ENCODE measurements at regions not wholly inside any gene's neighbourhood (a gene's known extent, or its start where the extent isn't known, plus 50 kb on each side); places are given as distances from the start of the nearest gene placed in this dataset.
"Not testable (repeated sequence)": the region's sequence is repeated elsewhere in the genome, so short reads cannot be mapped to it uniquely, and the experiment has no call there.

GRCh38 chr4:104649631-104650030 lies 154.9 kb upstream of the CXXC4 start:
- no peak overlapping the region for H3K4me3 ChIP-seq (ENCODE audit: low read depth, low read length, poor library complexity, severe bottlenecking)
- H3K36me3 ChIP-seq (ENCODE audit: insufficient read depth, low read length, poor library complexity, severe bottlenecking), result no peaks in the 10 kb centered on the region
- H3K27ac ChIP-seq (ENCODE audit: low read depth, low read length, poor library complexity, severe bottlenecking), result no peak overlapping the region
- no peaks in the 10 kb centered on the region for H3K4me1 ChIP-seq (ENCODE audit: insufficient read depth, low read length, poor library complexity, severe bottlenecking)
- peak; percentile 16 for DNase-seq (ENCODE audit: low spot score)
- CTCF ChIA-PET, result no interaction called here
- POLR2A ChIA-PET (ENCODE audit: low non-redundant PET), result no interaction called here
- H3K9me3 ChIP-seq (ENCODE audit: low read depth, low read length, poor library complexity, severe bottlenecking), result no peaks in the 10 kb centered on the region
- no TSS peak for BruUV-seq (replicated peaks)
- TF ChIP-seq EZH2 (IDR thresholded peaks at IDR 0.05; ENCODE audit: borderline replicate concordance, low read depth, low read length, poor library complexity, severe bottlenecking) (no peak), CTCF (conservative IDR thresholded peaks at IDR 0.05; ENCODE audit: low read depth, low read length) (no peak)
- H3K27me3 ChIP-seq (replicated peaks; ENCODE audit: insufficient read depth, low read depth, low read length, poor library complexity), result no peaks in the 10 kb centered on the region
- intact Hi-C loops (cut with micrococcal nuclease; ENCODE audit: unreplicated experiment), result no loop called here

GRCh38 chr4:104662269-104662668 lies 167.6 kb upstream of the CXXC4 start:
- H3K4me1 ChIP-seq (ENCODE audit: insufficient read depth, low read length, poor library complexity, severe bottlenecking); H3K27me3 ChIP-seq (replicated peaks; ENCODE audit: insufficient read depth, low read depth, low read length, poor library complexity); H3K9me3 ChIP-seq (ENCODE audit: low read depth, low read length, poor library complexity, severe bottlenecking); H3K36me3 ChIP-seq (ENCODE audit: insufficient read depth, low read length, poor library complexity, severe bottlenecking); intact Hi-C loops (cut with micrococcal nuclease; ENCODE audit: unreplicated experiment); H3K4me3 ChIP-seq (ENCODE audit: low read depth, low read length, poor library complexity, severe bottlenecking); H3K27ac ChIP-seq (ENCODE audit: low read depth, low read length, poor library complexity, severe bottlenecking); DNase-seq (ENCODE audit: low spot score); POLR2A ChIA-PET (ENCODE audit: low non-redundant PET); CTCF ChIA-PET; BruUV-seq (replicated peaks): not testable (repeated sequence)

- BruUV-seq (replicated peaks), result no TSS peak
- H3K4me1 ChIP-seq (ENCODE audit: insufficient read depth, low read length, poor library complexity, severe bottlenecking), result no peaks in the 10 kb centered on the region
- TF ChIP-seq EZH2 (IDR thresholded peaks at IDR 0.05; ENCODE audit: borderline replicate concordance, low read depth, low read length, poor library complexity, severe bottlenecking) (no peak), CTCF (conservative IDR thresholded peaks at IDR 0.05; ENCODE audit: low read depth, low read length) (no peak)
- H3K4me3 ChIP-seq (ENCODE audit: low read depth, low read length, poor library complexity, severe bottlenecking), result no peak overlapping the region
- no peaks in the 10 kb centered on the region for H3K9me3 ChIP-seq (ENCODE audit: low read depth, low read length, poor library complexity, severe bottlenecking)
- ChIA-PET CTCF (no interaction called here), POLR2A (ENCODE audit: low non-redundant PET) (no interaction called here)
- no peaks in the 10 kb centered on the region for H3K27me3 ChIP-seq (replicated peaks; ENCODE audit: insufficient read depth, low read depth, low read length, poor library complexity)
- peak; percentile 66 for DNase-seq (ENCODE audit: low spot score)
- H3K36me3 ChIP-seq (ENCODE audit: insufficient read depth, low read length, poor library complexity, severe bottlenecking), result no peaks in the 10 kb centered on the region
- intact Hi-C loops (cut with micrococcal nuclease; ENCODE audit: unreplicated experiment), result no loop called here
- H3K27ac ChIP-seq (ENCODE audit: low read depth, low read length, poor library complexity, severe bottlenecking), result no peak overlapping the region
Observed at GRCh38 chr4:104677116-104677515, 182.4 kb upstream of the CXXC4 start.

- no peak for DNase-seq (ENCODE audit: low spot score)
- no peaks in the 10 kb centered on the region for H3K36me3 ChIP-seq (ENCODE audit: insufficient read depth, low read length, poor library complexity, severe bottlenecking)
- H3K27me3 ChIP-seq (replicated peaks; ENCODE audit: insufficient read depth, low read depth, low read length, poor library complexity), result no peaks in the 10 kb centered on the region
- POLR2A ChIA-PET (ENCODE audit: low non-redundant PET), result no interaction called here
- intact Hi-C loops (cut with micrococcal nuclease; ENCODE audit: unreplicated experiment), result no loop called here
- no TSS peak for BruUV-seq (replicated peaks)
- CTCF ChIA-PET, result no interaction called here
- no peaks in the 10 kb centered on the region for H3K4me1 ChIP-seq (ENCODE audit: insufficient read depth, low read length, poor library complexity, severe bottlenecking)
- H3K9me3 ChIP-seq (ENCODE audit: low read depth, low read length, poor library complexity, severe bottlenecking), result peaks cover 3% of the 10 kb centered on the region
- no peak overlapping the region for H3K4me3 ChIP-seq (ENCODE audit: low read depth, low read length, poor library complexity, severe bottlenecking)
- no peak for TF ChIP-seq CTCF (conservative IDR thresholded peaks at IDR 0.05; ENCODE audit: low read depth, low read length)
- TF ChIP-seq EZH2 (IDR thresholded peaks at IDR 0.05; ENCODE audit: borderline replicate concordance, low read depth, low read length, poor library complexity, severe bottlenecking), result no peak
- no peak overlapping the region for H3K27ac ChIP-seq (ENCODE audit: low read depth, low read length, poor library complexity, severe bottlenecking)
Observed at GRCh38 chr4:104682311-104682710, 187.6 kb upstream of the CXXC4 start.
